SK-N-SH (cell line): ENCODE measurements at regions not wholly inside any gene's neighbourhood (a gene's known extent, or its start where the extent isn't known, plus 50 kb on each side); places are given as distances from the start of the nearest gene placed in this dataset.

ENCODE experiments used
- CTCF ChIA-PET: fragments of 300-600, 350-600 bp; formaldehyde crosslinking; extraction: SDS; loops from one replicate; lab custom pipeline; 2021; lab: Yijun Ruan, JAX
- POLR2A ChIA-PET: fragments of 350-600 bp; sonication (Branson Sonifier 250); formaldehyde crosslinking; extraction: SDS; loops from one replicate; lab custom pipeline; 2020; ENCODE audit warnings: antibody characterized with exemption, inconsistent platforms; lab: Yijun Ruan, JAX
- DNase-seq: peaks from one replicate; pipeline ENCODE4 v3.0.0; 2012
- H2AFZ ChIP-seq: fragments of 200-600 bp; sonication (generic); 2 replicates; pipeline ENCODE4 v1.8.1; 2016; ENCODE audit warnings: antibody characterized with exemption, mild to moderate bottlenecking, low read depth
- H3F3A ChIP-seq: fragments of 200-600 bp; sonication (generic); replicated peaks from 2 replicates; pipeline ENCODE3; 2016; ENCODE audit warnings: antibody characterized with exemption, mild to moderate bottlenecking; ENCODE audit not compliant: insufficient read depth
- H3K27ac ChIP-seq, 2 experiments: fragments of 200-500 bp in 1 of 2; fragments of 200-600 bp in 1 of 2; sonication (Bioruptor generic) in 1 of 2; sonication (generic), shearing (Covaris generic) in 1 of 2; 2 replicates each; pipeline versions ENCODE4 v1.5.1 to v1.6.1; 2014 to 2016; ENCODE audit warnings: low read depth in 2 of 2, inconsistent platforms in 1 of 2, low read length in 1 of 2, mild to moderate bottlenecking in 1 of 2, mixed read lengths in 1 of 2
- H3K27me3 ChIP-seq: fragments of 200-600 bp; sonication (generic), shearing (Covaris generic); 2 replicates; pipeline ENCODE4 v1.6.1; 2016; ENCODE audit warnings: mixed run types; ENCODE audit not compliant: insufficient read depth
- H3K36me3 ChIP-seq, 2 experiments: fragments of 200-500 bp in 1 of 2; fragments of 200-600 bp in 1 of 2; sonication (Bioruptor generic) in 1 of 2; sonication (generic) in 1 of 2; replicated peaks in 1 of 2; 2 replicates each; pipeline versions ENCODE3 to v1.5.1; 2014 to 2016; ENCODE audit warnings: low read length in 1 of 2, mild to moderate bottlenecking in 1 of 2; ENCODE audit not compliant: insufficient read depth in 2 of 2, control insufficient read depth in 1 of 2
- H3K4me1 ChIP-seq, 2 experiments: fragments of 200-500 bp in 1 of 2; fragments of 200-600 bp in 1 of 2; sonication (Bioruptor generic) in 1 of 2; sonication (generic), shearing (Covaris generic) in 1 of 2; 2 replicates each; pipeline versions ENCODE4 v1.5.1 to v1.6.1; 2014 to 2016; ENCODE audit warnings: low read depth in 1 of 2, low read length in 1 of 2, mixed run types in 1 of 2; ENCODE audit not compliant: insufficient read depth in 2 of 2, control insufficient read depth in 1 of 2
- H3K4me2 ChIP-seq: fragments of 200-600 bp; sonication (generic), shearing (Covaris generic); 2 replicates; pipeline ENCODE4 v1.6.1; 2017; ENCODE audit warnings: mixed run types
- H3K4me3 ChIP-seq, 2 experiments: fragments of 200-500 bp in 1 of 2; fragments of 200-600 bp in 1 of 2; sonication (Bioruptor generic) in 1 of 2; sonication (generic), shearing (Covaris generic) in 1 of 2; 2 replicates each; pipeline versions ENCODE4 v1.5.1 to v1.8.1; 2014 to 2016; ENCODE audit warnings: low read depth in 2 of 2, inconsistent platforms in 1 of 2, low read length in 1 of 2, mild to moderate bottlenecking in 1 of 2, mixed read lengths in 1 of 2, moderate library complexity in 1 of 2
- H3K79me2 ChIP-seq: fragments of 200-600 bp; sonication (generic); 2 replicates; pipeline ENCODE4 v1.8.1; 2017; ENCODE audit warnings: mild to moderate bottlenecking; ENCODE audit not compliant: insufficient read depth
- H3K9ac ChIP-seq: fragments of 200-600 bp; sonication (generic); 2 replicates; pipeline ENCODE4 v1.6.1; 2017; ENCODE audit warnings: mixed run types
- H3K9me2 ChIP-seq: fragments of 200-600 bp; sonication (generic); 2 replicates; pipeline ENCODE4 v1.6.1; 2017; ENCODE audit warnings: mixed run types
- H3K9me3 ChIP-seq: fragments of 200-600 bp; sonication (generic); 2 replicates; pipeline ENCODE4 v1.6.1; 2017; ENCODE audit warnings: mixed run types, mild to moderate bottlenecking, moderate library complexity
- H4K20me1 ChIP-seq: fragments of 200-600 bp; sonication (generic); 2 replicates; pipeline ENCODE4 v1.6.1; 2017; ENCODE audit warnings: mild to moderate bottlenecking, mixed run types; ENCODE audit not compliant: insufficient read depth
- CTCF ChIP-seq: fragments of 200-600 bp; sonication (generic); IDR thresholded peaks from 2 replicates; pipeline ENCODE4 v1.6.1; 2017; ENCODE audit warnings: antibody characterized with exemption, mild to moderate bottlenecking, moderate library complexity
- ELF1 ChIP-seq: IDR thresholded peaks from 2 replicates; pipeline ENCODE4 v1.4.0; 2012
- EP300 ChIP-seq, 2 experiments: IDR thresholded peaks; 2 replicates each; pipeline versions ENCODE4 v1.4.0 to v1.6.1; 2012; ENCODE audit warnings: borderline replicate concordance in 1 of 2, low read depth in 1 of 2, low read length in 1 of 2
- FOSL2 ChIP-seq: IDR thresholded peaks from 2 replicates; pipeline ENCODE4 v1.4.0; 2012; ENCODE audit warnings: low read depth, mild to moderate bottlenecking, moderate library complexity, borderline replicate concordance
- GABPA ChIP-seq: IDR thresholded peaks from 2 replicates; pipeline ENCODE4 v1.4.0; 2012; ENCODE audit warnings: low read depth, mild to moderate bottlenecking
- GATA2 ChIP-seq: sonication (generic); formaldehyde crosslinking; IDR thresholded peaks from 2 replicates; pipeline ENCODE4 v1.5.0; 2020; ENCODE audit warnings: mild to moderate bottlenecking, missing genetic modification reagents
- IRF3 ChIP-seq: fragments of 150-350 bp; IDR thresholded peaks from 2 replicates; pipeline ENCODE4 v1.6.1; 2016; ENCODE audit warnings: mild to moderate bottlenecking, low read depth, low read length
- MEF2A ChIP-seq: IDR thresholded peaks from 2 replicates; pipeline ENCODE4 v1.4.0; 2012; ENCODE audit warnings: low read depth, borderline replicate concordance
- NFIC ChIP-seq: IDR thresholded peaks from 2 replicates; pipeline ENCODE4 v1.4.0; 2012; ENCODE audit warnings: borderline replicate concordance
- NRF1 ChIP-seq: IDR thresholded peaks from 2 replicates; pipeline ENCODE4 v1.6.1; 2012; ENCODE audit warnings: low read depth, mild to moderate bottlenecking, low read length
- RCOR1 ChIP-seq: fragments of 150-350 bp; IDR thresholded peaks from 2 replicates; pipeline ENCODE4 v1.6.1; 2017; ENCODE audit warnings: antibody characterized with exemption, low read length
- TAF1 ChIP-seq: IDR thresholded peaks from 2 replicates; pipeline ENCODE4 v1.6.1; 2012; ENCODE audit warnings: low read depth, mild to moderate bottlenecking, low read length, moderate library complexity, borderline replicate concordance
- TEAD4 ChIP-seq: IDR thresholded peaks from 2 replicates; pipeline ENCODE4 v1.4.0; 2012; ENCODE audit warnings: mild to moderate bottlenecking, borderline replicate concordance; ENCODE audit not compliant: insufficient read depth
- ZBTB33 ChIP-seq: IDR thresholded peaks from 2 replicates; pipeline ENCODE4 v1.4.0; 2012; ENCODE audit warnings: low read depth, borderline replicate concordance
- WGBS: methylation state at CpG from one replicate; pipeline ENCODE4 v1.1.6; 2017; ENCODE audit warnings: low lambda C conversion rate; 5-methylcytosine and 5-hydroxymethylcytosine counted together

- DNase-seq: no peak
- Histone ChIP-seq H3K79me2 (no peaks in the 10 kb centered on the region), H3K4me3 (no peak overlapping the region), H3K4me2 (no peak overlapping the region), H3K9me2 (no peaks in the 10 kb centered on the region), H3K27ac (no peak overlapping the region), H4K20me1 (no peaks in the 10 kb centered on the region), H3K4me1 (peaks cover 0 to 8% of the 10 kb centered on the region in 2 experiments; a peak in 3 of 4 replicates), H3K9me3 (no peaks in the 10 kb centered on the region), H3K27me3 (no peaks in the 10 kb centered on the region), H3K36me3 (no peaks in the 10 kb centered on the region), H2AFZ (no peak overlapping the region), H3F3A (no peaks in the 10 kb centered on the region), H3K9ac (no peak overlapping the region)
- POLR2A ChIA-PET: no interaction called here
- WGBS: 91% methylated on average over 8 of the region's 16 CpGs
- TF ChIP-seq GATA2 (CRISPR knock-in tag) (no peak), MEF2A (no peak), TAF1 (no peak), NRF1 (no peak)
- CTCF ChIA-PET: interaction anchor here (1.4 kb wide), 1 partner anchor 115 kb away, joined by 5 read pairs; no protein-coding TSS in a partner anchor
Measured at GRCh38 chr4:112979881-112980421, 69.5 kb upstream of the ANK2 start.

GRCh38 chr4:112982680-112983079 lies 66.8 kb upstream of the ANK2 start:
- Histone ChIP-seq H3K27me3 (no peaks in the 10 kb centered on the region), H3K4me3 (no peak overlapping the region), H3K4me2 (no peak overlapping the region), H3F3A (no peaks in the 10 kb centered on the region), H4K20me1 (no peaks in the 10 kb centered on the region), H3K9me3 (no peaks in the 10 kb centered on the region), H3K9me2 (no peaks in the 10 kb centered on the region), H3K27ac (no peak overlapping the region), H3K79me2 (no peaks in the 10 kb centered on the region), H3K9ac (no peak overlapping the region)
- 94% methylated on average over 2 of the region's 2 CpGs for WGBS
- CTCF ChIA-PET: interaction anchor here (1.2 to 1.3 kb wide), 2 partner anchors 25 to 31 kb away, joined by 3 to 4 read pairs; no protein-coding TSS in a partner anchor
- TF ChIP-seq GABPA (no peak), CTCF (peak; percentile 19)
- TF ChIP-seq, all 33 proteins: peak for 1
- DNase-seq: no peak
- POLR2A ChIA-PET: no interaction called here
- Histone ChIP-seq H3K4me1 (no peaks in the 10 kb centered on the region), H2AFZ (no peak overlapping the region), H3K36me3 (no peaks in the 10 kb centered on the region)

- ChIA-PET POLR2A (no interaction called here), CTCF (no interaction called here)
- no peak overlapping the region for H3K27ac ChIP-seq
- no peaks in the 10 kb centered on the region for H3K9me3 ChIP-seq
- H3K36me3 ChIP-seq: peaks cover 0 to 3% of the 10 kb centered on the region in 2 experiments
- H3K9me2 ChIP-seq: no peaks in the 10 kb centered on the region
- no peak overlapping the region for H3K4me2 ChIP-seq
- TF ChIP-seq NFIC: no peak
- TF ChIP-seq ELF1: no peak
- no peak for TF ChIP-seq ZBTB33
- no peak for TF ChIP-seq EP300 (IDR thresholded peaks at IDR 0.05; ENCODE audit: borderline replicate concordance in 1 of 2, low read depth in 1 of 2, low read length in 1 of 2)
- no peak for TF ChIP-seq TEAD4
- TF ChIP-seq RCOR1: no peak
- no peak for TF ChIP-seq FOSL2
- TF ChIP-seq IRF3: no peak
- no peak overlapping the region for H3K4me3 ChIP-seq
- no peaks in the 10 kb centered on the region; a peak in 1 of 4 replicates for H3K4me1 ChIP-seq
- no peak for DNase-seq
- no peaks in the 10 kb centered on the region for H3K27me3 ChIP-seq
- no peaks in the 10 kb centered on the region for H3K79me2 ChIP-seq
- no peak overlapping the region for H3K9ac ChIP-seq
- H2AFZ ChIP-seq: no peak overlapping the region
- no peaks in the 10 kb centered on the region for H4K20me1 ChIP-seq
- 82% methylated on average over 3 of the region's 3 CpGs for WGBS
- no peaks in the 10 kb centered on the region for H3F3A ChIP-seq
Measured at GRCh38 chr4:112994732-112995464, 54.6 kb upstream of the ANK2 start.
